GM18519 (cell line): ENCODE measurements at regions not wholly inside any gene's neighbourhood (a gene's known extent, or its start where the extent isn't known, plus 50 kb on each side); places are given as distances from the start of the nearest gene placed in this dataset.
A peak's percentile ranks its signal among the peaks of the same experiment; 100 is the strongest.

Experiments
- ATAC-seq: cut with Tn5 transposase; IDR thresholded peaks from one replicate; pipeline ENCODE4 v1.9.1; 2021; ENCODE audit warnings: mild to moderate bottlenecking, moderate library complexity; ENCODE audit not compliant: unreplicated experiment, low FRiP score

GRCh38 chr4:138086611-138087041, 155.5 kb downstream of the SLC7A11 start:
- no peak for ATAC-seq

GRCh38 chr4:138085736-138086305, 156.3 kb downstream of the SLC7A11 start:
- no peak for ATAC-seq

GRCh38 chr4:138078751-138079520, 163.2 kb downstream of the SLC7A11 start:
- ATAC-seq = no peak

- ATAC-seq = no peak
Measured at GRCh38 chr4:138078253-138078652, 163.9 kb downstream of the SLC7A11 start.

- no peak for ATAC-seq
Measured at GRCh38 chr4:138076561-138076960, 165.6 kb downstream of the SLC7A11 start.

- no peak for ATAC-seq
Measured at GRCh38 chr4:138070816-138071215, 171.3 kb downstream of the SLC7A11 start.

GRCh38 chr4:138063581-138063980, 178.6 kb downstream of the SLC7A11 start:
- ATAC-seq = peak; percentile 49

GRCh38 chr4:138062929-138063328, 179.2 kb downstream of the SLC7A11 start:
- ATAC-seq = no peak

- no peak for ATAC-seq
Measured at GRCh38 chr4:138056541-138056940, 185.6 kb downstream of the SLC7A11 start.

- no peak for ATAC-seq
Measured at GRCh38 chr4:138055890-138056289, 186.3 kb downstream of the SLC7A11 start.

- no peak for ATAC-seq
Measured at GRCh38 chr4:138053641-138054301, 188.4 kb downstream of the SLC7A11 start.

- no peak for ATAC-seq
Measured at GRCh38 chr4:138052806-138053632, 189.1 kb downstream of the SLC7A11 start.

- no peak for ATAC-seq
Measured at GRCh38 chr4:138051157-138051556, 191.0 kb downstream of the SLC7A11 start.

GRCh38 chr4:138050601-138051000, 191.5 kb downstream of the SLC7A11 start:
- no peak for ATAC-seq

GRCh38 chr4:138049355-138049754, 192.8 kb downstream of the SLC7A11 start:
- no peak for ATAC-seq

- ATAC-seq = no peak
Measured at GRCh38 chr4:138047290-138047689, 194.9 kb downstream of the SLC7A11 start.

- no peak for ATAC-seq
Measured at GRCh38 chr4:138045036-138045435, 197.1 kb downstream of the SLC7A11 start.

- ATAC-seq = no peak
Measured at GRCh38 chr4:138039010-138039409, 203.1 kb downstream of the SLC7A11 start.

- ATAC-seq = no peak
Measured at GRCh38 chr4:138037696-138038095, 204.5 kb downstream of the SLC7A11 start.

- ATAC-seq = peak; percentile 100
Measured at GRCh38 chr4:138035781-138036258, 206.3 kb downstream of the SLC7A11 start.

GRCh38 chr4:138034871-138035270, 207.3 kb downstream of the SLC7A11 start:
- no peak for ATAC-seq
